IMR-90 (cell line): ENCODE measurements at regions not wholly inside any gene's neighbourhood (a gene's known extent, or its start where the extent isn't known, plus 50 kb on each side); places are given as distances from the start of the nearest gene placed in this dataset.
A peak's percentile ranks its signal among the peaks of the same experiment; 100 is the strongest.

Experiments
- ATAC-seq: fragments of 200-7000 bp; cut with Tn5 transposase; 2 replicates; pipeline ENCODE4 v1.9.1; 2020; ENCODE audit warnings: low read depth, mild to moderate bottlenecking, moderate library complexity
- BruUV-seq: library from RNA; stranded (reverse); fragments of 400-500 nt; replicated peaks from 2 replicates; lab custom pipeline; 2021; lab: Mats Ljungman, UMichigan
- CTCF ChIA-PET: fragments of 300-600 bp; formaldehyde crosslinking; extraction: SDS; loops from one replicate; lab custom pipeline; 2021; ENCODE audit warnings: antibody characterized with exemption; lab: Yijun Ruan, JAX
- POLR2A ChIA-PET: fragments of 300-600 bp; sonication (Branson Sonifier 250); formaldehyde crosslinking; loops from one replicate; lab custom pipeline; 2022; ENCODE audit warnings: antibody characterized with exemption; ENCODE audit not compliant: unreplicated experiment; lab: Charles Lee
- DNase-seq: peaks from one replicate; pipeline ENCODE4 v3.0.0; 2013
- H2AFZ ChIP-seq: replicated peaks from 2 replicates; pipeline ENCODE3; 2013; ENCODE audit warnings: low read length, mild to moderate bottlenecking; ENCODE audit not compliant: poor library complexity
- H2AK5ac ChIP-seq: 2 replicates; pipeline ENCODE4 v1.6.1; 2013; ENCODE audit warnings: low read depth, low read length, inconsistent platforms
- H2AK9ac ChIP-seq: replicated peaks from 2 replicates; pipeline ENCODE3; 2013; ENCODE audit warnings: mild to moderate bottlenecking, low read depth, low read length, moderate library complexity; ENCODE audit not compliant: poor library complexity
- H2BK120ac ChIP-seq: 2 replicates; pipeline ENCODE4 v1.6.1; 2013; ENCODE audit warnings: low read depth, low read length, inconsistent platforms
- H2BK15ac ChIP-seq: 3 replicates; pipeline ENCODE4 v1.6.1; 2013; ENCODE audit warnings: low read depth, low read length, inconsistent platforms
- H2BK20ac ChIP-seq: 2 replicates; pipeline ENCODE4 v1.6.1; 2013; ENCODE audit warnings: low read depth, mild to moderate bottlenecking, inconsistent platforms, low read length, moderate library complexity
- H2BK5ac ChIP-seq: 2 replicates; pipeline ENCODE4 v1.6.1; 2013; ENCODE audit warnings: mild to moderate bottlenecking, low read depth, low read length, inconsistent platforms; ENCODE audit not compliant: poor library complexity, severe bottlenecking
- H3K14ac ChIP-seq: replicated peaks from 2 replicates; pipeline ENCODE4 v1.6.1; 2013; ENCODE audit warnings: low read depth, low read length, inconsistent platforms
- H3K18ac ChIP-seq: 2 replicates; pipeline ENCODE4 v1.6.1; 2013; ENCODE audit warnings: low read depth, low read length, control low read depth
- H3K23ac ChIP-seq: 2 replicates; pipeline ENCODE4 v1.6.1; 2013; ENCODE audit warnings: low read depth, low read length, inconsistent platforms
- H3K27ac ChIP-seq: 2 replicates; pipeline ENCODE4 v1.5.1; 2013; ENCODE audit warnings: mild to moderate bottlenecking, control low read depth, low read length; ENCODE audit not compliant: insufficient read depth
- H3K27me3 ChIP-seq: 2 replicates; pipeline ENCODE4 v1.6.1; 2013; ENCODE audit warnings: low read length; ENCODE audit not compliant: control insufficient read depth, insufficient read depth
- H3K36me3 ChIP-seq: 2 replicates; pipeline ENCODE4 v1.6.1; 2013; ENCODE audit warnings: low read length, mixed read lengths; ENCODE audit not compliant: control insufficient read depth, insufficient read depth
- H3K4ac ChIP-seq: 2 replicates; pipeline ENCODE4 v1.6.1; 2013; ENCODE audit warnings: low read depth, low read length, inconsistent platforms
- H3K4me1 ChIP-seq: 2 replicates; pipeline ENCODE4 v1.6.1; 2013; ENCODE audit warnings: low read length, mixed read lengths; ENCODE audit not compliant: control insufficient read depth, insufficient read depth
- H3K4me2 ChIP-seq: 2 replicates; pipeline ENCODE4 v1.6.1; 2013; ENCODE audit warnings: low read depth, mild to moderate bottlenecking, control low read depth, low read length, moderate library complexity
- H3K4me3 ChIP-seq: 2 replicates; pipeline ENCODE4 v1.5.1; 2013; ENCODE audit warnings: low read depth, mild to moderate bottlenecking, control low read depth, low read length, moderate library complexity; ENCODE audit not compliant: insufficient read depth
- H3K56ac ChIP-seq: 2 replicates; pipeline ENCODE4 v1.6.1; 2013; ENCODE audit warnings: low read length, inconsistent platforms; ENCODE audit not compliant: insufficient read depth; ENCODE audit errors: extremely low read depth
- H3K79me1 ChIP-seq, 2 experiments: 2 replicates each; pipeline ENCODE4 v1.6.1; 2013; ENCODE audit warnings: low read length in 2 of 2, inconsistent platforms in 1 of 2, low read depth in 1 of 2
- H3K9ac ChIP-seq: 2 replicates; pipeline ENCODE4 v1.6.1; 2013; ENCODE audit warnings: low read depth, low read length, control low read depth
- H3K9me1 ChIP-seq: 2 replicates; pipeline ENCODE4 v1.6.1; 2013; ENCODE audit warnings: low read length, inconsistent platforms; ENCODE audit not compliant: insufficient read depth
- H3K9me3 ChIP-seq: 2 replicates; pipeline ENCODE4 v1.6.1; 2013; ENCODE audit warnings: low read length; ENCODE audit not compliant: control insufficient read depth, insufficient read depth
- H4K20me1 ChIP-seq: 2 replicates; pipeline ENCODE4 v1.6.1; 2013; ENCODE audit warnings: low read length, inconsistent platforms; ENCODE audit not compliant: insufficient read depth
- H4K5ac ChIP-seq: 2 replicates; pipeline ENCODE4 v1.6.1; 2013; ENCODE audit warnings: mild to moderate bottlenecking, low read depth, low read length, control low read depth
- H4K8ac ChIP-seq, 2 experiments: 2 replicates each; pipeline ENCODE4 v1.6.1; 2013; ENCODE audit warnings: low read depth in 2 of 2, low read length in 2 of 2, control low read depth in 1 of 2, inconsistent platforms in 1 of 2
- H4K91ac ChIP-seq: 2 replicates; pipeline ENCODE4 v1.6.1; 2013; ENCODE audit warnings: low read depth, low read length, inconsistent platforms; ENCODE audit not compliant: insufficient read depth
- BHLHE40 ChIP-seq: fragments of 150-350 bp; IDR thresholded peaks from 2 replicates; pipeline ENCODE4 v1.6.1; 2016; ENCODE audit warnings: mild to moderate bottlenecking, low read depth, low read length
- CEBPB ChIP-seq: IDR thresholded peaks from 2 replicates; pipeline ENCODE4 v1.6.1; 2012; ENCODE audit warnings: low read depth, low read length, improper control_type of control experiment
- MAZ ChIP-seq: IDR thresholded peaks from 2 replicates; pipeline ENCODE4 v1.6.1; 2012; ENCODE audit warnings: low read depth, mild to moderate bottlenecking, low read length, improper control_type of control experiment, moderate library complexity, borderline replicate concordance
- MXI1 ChIP-seq: IDR thresholded peaks from 2 replicates; pipeline ENCODE4 v1.6.1; 2012; ENCODE audit warnings: low read depth, mild to moderate bottlenecking, low read length, moderate library complexity, borderline replicate concordance
- RAD21 ChIP-seq: IDR thresholded peaks from 2 replicates; pipeline ENCODE4 v1.6.1; 2012; ENCODE audit warnings: low read length, improper control_type of control experiment
- dilution Hi-C: fragments of 300-500 bp; cut with HindIII; formaldehyde crosslinking; loops from one replicate; pipeline ENCODE4 v1.14.3; 2018; ENCODE audit warnings: low sequenced_read_pairs; ENCODE audit not compliant: unreplicated experiment
- in situ Hi-C: fragments of 300-500 bp; cut with MboI; formaldehyde crosslinking; loops from 3 replicates; pipeline ENCODE4 v1.14.3; 2019; ENCODE audit warnings: low sequenced_read_pairs, inconsistent platforms, mixed read lengths
- intact Hi-C: fragments of 100-400 bp; cut with micrococcal nuclease; formaldehyde crosslinking; loops from 2 replicates; pipeline ENCODE4 v1.10.0; 2022

- H3K14ac ChIP-seq, result no peak overlapping the region
- CTCF ChIA-PET, result no interaction called here
- BruUV-seq, result no TSS peak
Measured at GRCh38 chr13:86591862-86592261, 792.6 kb upstream of the SLITRK6 start.

More at GRCh38 chr13:86591862-86592261, 792.6 kb upstream of the SLITRK6 start:
- H3K4ac ChIP-seq, result no peak overlapping the region
- H3K9me1 ChIP-seq, result no peaks in the 10 kb centered on the region
- H3K4me1 ChIP-seq, result no peaks in the 10 kb centered on the region
- DNase-seq, result peak; percentile 17
- H3K27me3 ChIP-seq, result no peaks in the 10 kb centered on the region
- no peaks in the 10 kb centered on the region for H4K20me1 ChIP-seq
- no peaks in the 10 kb centered on the region for H3K79me1 ChIP-seq
- dilution Hi-C loops, result no loop called here
- H3K27ac ChIP-seq, result no peak overlapping the region
- no peak overlapping the region for H2BK5ac ChIP-seq
- H3K56ac ChIP-seq, result no peak overlapping the region
- H2BK20ac ChIP-seq, result no peak overlapping the region
- POLR2A ChIA-PET, result no interaction called here
- no peak for ATAC-seq
- H2AK5ac ChIP-seq, result no peak overlapping the region
- TF ChIP-seq RAD21 (no peak), CEBPB (peak; percentile 56; the same call in 1 of the 2 replicates), MAZ (no peak), BHLHE40 (no peak), MXI1 (no peak)
- H3K4me2 ChIP-seq, result no peak overlapping the region
- H3K18ac ChIP-seq, result no peak overlapping the region
- H3K23ac ChIP-seq, result no peak overlapping the region
- H2BK15ac ChIP-seq, result no peak overlapping the region
- H4K5ac ChIP-seq, result no peak overlapping the region
- no peak overlapping the region for H3K4me3 ChIP-seq
- no peak overlapping the region for H4K8ac ChIP-seq
- no peak overlapping the region for H2BK120ac ChIP-seq
- no peak overlapping the region for H4K91ac ChIP-seq
- intact Hi-C loops, result no loop called here
- in situ Hi-C loops, result no loop called here
- no peak overlapping the region for H2AK9ac ChIP-seq
- no peak overlapping the region for H3K9ac ChIP-seq
- H2AFZ ChIP-seq, result no peak overlapping the region
- no peaks in the 10 kb centered on the region for H3K36me3 ChIP-seq
- no peaks in the 10 kb centered on the region for H3K9me3 ChIP-seq
